Endothelial cell of umbilical vein (primary cell): ENCODE measurements at regions not wholly inside any gene's neighbourhood (a gene's known extent, or its start where the extent isn't known, plus 50 kb on each side); places are given as distances from the start of the nearest gene placed in this dataset.

Experiments used
- BruUV-seq: library from RNA; stranded (reverse); fragments of 400-500 nt; replicated peaks from 2 replicates; lab custom pipeline; 2021; lab: Mats Ljungman, UMichigan
- CTCF ChIA-PET: fragments of 300-600, 350-600 bp; sonication (Branson Sonifier 250); formaldehyde crosslinking; loops from one replicate; lab custom pipeline; 2021; ENCODE audit warnings: antibody characterized with exemption, inconsistent platforms; lab: Charles Lee
- POLR2A ChIA-PET: fragments of 300-600, 350-600 bp; sonication (Branson Sonifier 250); formaldehyde crosslinking; loops from one replicate; lab custom pipeline; 2021; ENCODE audit warnings: antibody characterized with exemption, inconsistent platforms; lab: Charles Lee
- DNase-seq: peaks from one replicate; pipeline ENCODE4 v3.0.0-alpha.2; 2011; ENCODE audit warnings: low read depth, low spot score
- FAIRE-seq: peaks from 2 replicates; lab custom pipeline; 2011; peaks lifted over from hg19 to GRCh38; lab: Jason Lieb, UNC
- H2AFZ ChIP-seq: 2 replicates; pipeline ENCODE4 v1.6.0; 2012; ENCODE audit warnings: low read depth, low read length, control low read depth, inconsistent platforms
- H3K27ac ChIP-seq: 2 replicates; pipeline ENCODE4 v1.5.1; 2011; ENCODE audit warnings: low read depth, mild to moderate bottlenecking, control low read depth, low read length, moderate library complexity; ENCODE audit not compliant: insufficient read depth
- H3K27me3 ChIP-seq, 2 experiments: 2 replicates each; pipeline versions ENCODE4 v1.6.0 to v1.6.1; 2011; ENCODE audit warnings: low read length in 2 of 2, mixed read lengths in 1 of 2; ENCODE audit not compliant: control insufficient read depth in 2 of 2, insufficient read depth in 2 of 2
- H3K36me3 ChIP-seq, 2 experiments: 2 replicates in 1 of 2; 3 replicates in 1 of 2; pipeline ENCODE4 v1.5.1; 2011; ENCODE audit warnings: low read length in 2 of 2, mild to moderate bottlenecking in 1 of 2, moderate library complexity in 1 of 2; ENCODE audit not compliant: control insufficient read depth in 2 of 2, insufficient read depth in 2 of 2; ENCODE audit errors: extremely low read depth in 1 of 2
- H3K4me1 ChIP-seq: 3 replicates; pipeline ENCODE4 v1.5.1; 2011; ENCODE audit warnings: mild to moderate bottlenecking, low read length; ENCODE audit not compliant: control insufficient read depth, insufficient read depth; ENCODE audit errors: extremely low read depth
- H3K4me2 ChIP-seq: 2 replicates; pipeline ENCODE4 v1.6.1; 2011; ENCODE audit warnings: low read length, control low read depth, mixed read lengths; ENCODE audit not compliant: insufficient read depth
- H3K4me3 ChIP-seq, 3 experiments: fragments of 200-600 bp in 1 of 3; sonication (generic), shearing (Covaris generic) in 1 of 3; replicated peaks in 1 of 3; 2 replicates each; pipeline ENCODE4 v1.5.1; 2011 to 2016; ENCODE audit warnings: control low read depth in 3 of 3, low read length in 3 of 3, mild to moderate bottlenecking in 2 of 3, inconsistent platforms in 1 of 3, low read depth in 1 of 3, moderate library complexity in 1 of 3; ENCODE audit not compliant: insufficient read depth in 1 of 3
- H3K79me2 ChIP-seq: 2 replicates; pipeline ENCODE4 v1.6.0; 2012; ENCODE audit warnings: low read length, inconsistent platforms; ENCODE audit not compliant: control insufficient read depth, insufficient read depth
- H3K9ac ChIP-seq: replicated peaks from 2 replicates; pipeline ENCODE3; 2011; ENCODE audit warnings: low read length, control low read depth; ENCODE audit not compliant: insufficient read depth; ENCODE audit errors: extremely low read depth
- H3K9me1 ChIP-seq: replicated peaks from 3 replicates; pipeline ENCODE4 v1.6.0; 2011; ENCODE audit warnings: mild to moderate bottlenecking, low read length; ENCODE audit not compliant: control insufficient read depth, insufficient read depth; ENCODE audit errors: extremely low read depth
- H3K9me3 ChIP-seq: replicated peaks from 2 replicates; pipeline ENCODE4 v1.5.1; 2012; ENCODE audit warnings: low read length, inconsistent platforms; ENCODE audit not compliant: control insufficient read depth, insufficient read depth
- H4K20me1 ChIP-seq: replicated peaks from 2 replicates; pipeline ENCODE3; 2011; ENCODE audit warnings: mild to moderate bottlenecking, low read length; ENCODE audit not compliant: control insufficient read depth, insufficient read depth; ENCODE audit errors: extremely low read depth
- FOS ChIP-seq: IDR thresholded peaks from 2 replicates; pipeline ENCODE4 v1.6.1; 2011; ENCODE audit warnings: mild to moderate bottlenecking, low read length, moderate library complexity, borderline replicate concordance; ENCODE audit not compliant: insufficient read depth
- JUN ChIP-seq: IDR thresholded peaks from 2 replicates; pipeline ENCODE4 v1.6.1; 2011; ENCODE audit warnings: borderline replicate concordance, low read depth; ENCODE audit not compliant: insufficient read length, insufficient read depth
- MYC ChIP-seq: IDR thresholded peaks from one replicate; pipeline ENCODE4 v1.6.1; 2011; ENCODE audit warnings: mild to moderate bottlenecking, low read depth, low read length
- POLR2AphosphoS5 ChIP-seq: IDR thresholded peaks from 2 replicates; pipeline ENCODE4 v1.6.1; 2012; ENCODE audit warnings: low read depth, mild to moderate bottlenecking, control low read depth, low read length, moderate library complexity; ENCODE audit not compliant: insufficient read depth
- dilution Hi-C: fragments of 300-500 bp; cut with MboI; formaldehyde crosslinking; loops from one replicate; pipeline ENCODE4 v1.15.0; 2019; ENCODE audit warnings: low sequenced_read_pairs; ENCODE audit not compliant: extremely low pct_ligation_motif_present
- intact Hi-C: fragments of 100-400 bp; cut with micrococcal nuclease; formaldehyde crosslinking; loops from one replicate; pipeline ENCODE4 v1.10.0; 2022
- TF ChIP-seq, protein P1 (sequence below): IDR thresholded peaks from 2 replicates; pipeline ENCODE4 v1.6.1; 2011; ENCODE audit not compliant: insufficient read depth, insufficient read length
- TF ChIP-seq, protein P2 (sequence below), 2 donors: IDR thresholded peaks; 1 replicate in 1 of 2; 2 replicates in 1 of 2; pipeline ENCODE4 v1.5.1; 2011; ENCODE audit warnings: low read length in 2 of 2, mild to moderate bottlenecking in 2 of 2, moderate library complexity in 2 of 2, control low read depth in 1 of 2, inconsistent platforms in 1 of 2, low read depth in 1 of 2; ENCODE audit not compliant: insufficient read depth in 1 of 2; ENCODE audit errors: extremely low read depth in 1 of 2

DNA sequence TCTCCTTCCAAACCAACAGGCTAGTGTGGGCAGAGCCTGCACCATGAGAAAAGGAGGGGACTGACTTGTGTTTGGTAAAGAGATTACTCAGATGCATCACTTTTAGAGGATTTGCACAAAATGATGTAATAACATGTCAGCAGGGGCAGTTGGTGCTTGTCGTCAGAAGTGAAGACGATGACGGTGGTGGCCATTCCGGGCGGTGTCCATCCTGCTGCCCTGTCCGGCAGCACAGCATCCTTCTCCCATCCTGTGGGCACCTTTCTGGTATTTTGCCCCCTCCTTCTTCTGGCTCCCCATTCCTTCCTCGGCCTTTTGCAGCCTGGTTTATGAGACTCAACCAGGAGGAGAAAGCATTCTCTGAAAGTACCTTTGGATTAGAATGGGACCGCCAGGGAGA is 160.1 kb downstream of the TEX29 start:
- H3K9ac ChIP-seq: no peak overlapping the region
- FAIRE-seq (no peak), DNase-seq (no peak)
- dilution Hi-C loops (no loop called here), intact Hi-C loops (no loop called here)
- ChIA-PET POLR2A (no interaction called here), CTCF (no interaction called here)
- no peak overlapping the region for H2AFZ ChIP-seq
- H3K4me1 ChIP-seq: no peaks in the 10 kb centered on the region
- H4K20me1 ChIP-seq: no peaks in the 10 kb centered on the region
- H3K27ac ChIP-seq: no peak overlapping the region
- H3K4me3 ChIP-seq: no peak overlapping the region
- TF ChIP-seq JUN (no peak), POLR2AphosphoS5 (no peak), MYC (no peak)
- no peaks in the 10 kb centered on the region for H3K9me1 ChIP-seq
- no peak overlapping the region for H3K4me2 ChIP-seq
- H3K79me2 ChIP-seq: no peaks in the 10 kb centered on the region
- peaks cover 2% of the 10 kb centered on the region for H3K9me3 ChIP-seq
- no peaks in the 10 kb centered on the region for H3K36me3 ChIP-seq
- H3K27me3 ChIP-seq: no peaks in the 10 kb centered on the region
- no TSS peak for BruUV-seq

DNA sequence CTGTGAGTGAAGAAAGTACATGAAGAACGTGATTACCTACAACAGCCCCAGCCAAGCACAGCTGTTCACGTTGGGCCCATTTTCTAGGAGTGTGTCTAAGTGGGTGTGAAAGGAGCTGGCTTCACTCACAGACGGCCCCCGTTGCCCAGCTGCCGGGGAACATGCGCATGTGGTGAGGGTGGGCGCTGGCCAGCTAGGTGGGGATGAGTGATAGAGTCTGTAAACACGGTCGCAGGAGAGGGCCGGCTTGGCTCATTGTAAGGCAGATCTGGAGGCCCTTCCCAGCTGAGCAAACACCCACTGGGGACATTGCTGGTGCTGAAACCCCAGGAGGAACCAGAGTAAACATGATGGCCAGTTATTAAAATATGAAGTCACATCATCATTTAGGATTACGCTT is 160.5 kb downstream of the TEX29 start:
- Histone ChIP-seq H3K79me2 (no peaks in the 10 kb centered on the region), H4K20me1 (no peaks in the 10 kb centered on the region), H3K36me3 (no peaks in the 10 kb centered on the region), H2AFZ (no peak overlapping the region), H3K9ac (no peak overlapping the region), H3K4me3 (no peak overlapping the region), H3K4me2 (no peak overlapping the region), H3K27me3 (no peaks in the 10 kb centered on the region), H3K9me3 (peaks cover 2% of the 10 kb centered on the region), H3K4me1 (no peaks in the 10 kb centered on the region), H3K27ac (no peak overlapping the region), H3K9me1 (no peaks in the 10 kb centered on the region)
- BruUV-seq: no TSS peak
- ChIA-PET CTCF (no interaction called here), POLR2A (no interaction called here)
- FAIRE-seq (no peak), DNase-seq (no peak)
- TF ChIP-seq FOS: no peak
- no peak for TF ChIP-seq POLR2AphosphoS5
- TF ChIP-seq, protein P1, sequence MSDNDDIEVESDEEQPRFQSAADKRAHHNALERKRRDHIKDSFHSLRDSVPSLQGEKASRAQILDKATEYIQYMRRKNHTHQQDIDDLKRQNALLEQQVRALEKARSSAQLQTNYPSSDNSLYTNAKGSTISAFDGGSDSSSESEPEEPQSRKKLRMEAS: no peak
- TF ChIP-seq, protein P2, sequence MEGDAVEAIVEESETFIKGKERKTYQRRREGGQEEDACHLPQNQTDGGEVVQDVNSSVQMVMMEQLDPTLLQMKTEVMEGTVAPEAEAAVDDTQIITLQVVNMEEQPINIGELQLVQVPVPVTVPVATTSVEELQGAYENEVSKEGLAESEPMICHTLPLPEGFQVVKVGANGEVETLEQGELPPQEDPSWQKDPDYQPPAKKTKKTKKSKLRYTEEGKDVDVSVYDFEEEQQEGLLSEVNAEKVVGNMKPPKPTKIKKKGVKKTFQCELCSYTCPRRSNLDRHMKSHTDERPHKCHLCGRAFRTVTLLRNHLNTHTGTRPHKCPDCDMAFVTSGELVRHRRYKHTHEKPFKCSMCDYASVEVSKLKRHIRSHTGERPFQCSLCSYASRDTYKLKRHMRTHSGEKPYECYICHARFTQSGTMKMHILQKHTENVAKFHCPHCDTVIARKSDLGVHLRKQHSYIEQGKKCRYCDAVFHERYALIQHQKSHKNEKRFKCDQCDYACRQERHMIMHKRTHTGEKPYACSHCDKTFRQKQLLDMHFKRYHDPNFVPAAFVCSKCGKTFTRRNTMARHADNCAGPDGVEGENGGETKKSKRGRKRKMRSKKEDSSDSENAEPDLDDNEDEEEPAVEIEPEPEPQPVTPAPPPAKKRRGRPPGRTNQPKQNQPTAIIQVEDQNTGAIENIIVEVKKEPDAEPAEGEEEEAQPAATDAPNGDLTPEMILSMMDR (IDR thresholded peaks at IDR 0.05; ENCODE audit: extremely low read depth in 1 of 2, insufficient read depth in 1 of 2, low read depth in 1 of 2, low read length in 2 of 2): no peak
- no peak for TF ChIP-seq MYC
- dilution Hi-C loops (no loop called here), intact Hi-C loops (no loop called here)
